ENCODE measurements at regions not wholly inside any gene's neighbourhood (a gene's known extent, or its start where the extent isn't known, plus 50 kb on each side); places are given as distances from the start of the nearest gene placed in this dataset.

GRCh38 chr3:127065138-127065427, 82.2 kb downstream of the PLXNA1 start:
- Histone ChIP-seq H3K27me3 (ENCODE audit: low read length) (no peaks in the 10 kb centered on the region), H4K20me1 (ENCODE audit: low read depth, low read length) (no peaks in the 10 kb centered on the region), H2AFZ (ENCODE audit: low read depth, low read length, severe bottlenecking) (no peak overlapping the region), H3K79me2 (ENCODE audit: insufficient read depth, low read length) (no peaks in the 10 kb centered on the region), H3F3A (ENCODE audit: insufficient read depth) (no peaks in the 10 kb centered on the region), H3K9me2 (replicated peaks; ENCODE audit: insufficient read depth, low read length) (no peaks in the 10 kb centered on the region), H3K4me3 (ENCODE audit: insufficient read depth, low read length, poor library complexity, severe bottlenecking) (no peak overlapping the region), H3K27ac (ENCODE audit: low read depth, low read length) (no peak overlapping the region), H3K9me3 (ENCODE audit: insufficient read depth, low read length) (no peaks in the 10 kb centered on the region), H3K4me2 (ENCODE audit: low read depth, low read length, poor library complexity, severe bottlenecking) (no peak overlapping the region), H3K9ac (ENCODE audit: low read length) (no peak overlapping the region), H3K36me3 (ENCODE audit: low read length) (no peaks in the 10 kb centered on the region)
- TF ChIP-seq, protein P1, sequence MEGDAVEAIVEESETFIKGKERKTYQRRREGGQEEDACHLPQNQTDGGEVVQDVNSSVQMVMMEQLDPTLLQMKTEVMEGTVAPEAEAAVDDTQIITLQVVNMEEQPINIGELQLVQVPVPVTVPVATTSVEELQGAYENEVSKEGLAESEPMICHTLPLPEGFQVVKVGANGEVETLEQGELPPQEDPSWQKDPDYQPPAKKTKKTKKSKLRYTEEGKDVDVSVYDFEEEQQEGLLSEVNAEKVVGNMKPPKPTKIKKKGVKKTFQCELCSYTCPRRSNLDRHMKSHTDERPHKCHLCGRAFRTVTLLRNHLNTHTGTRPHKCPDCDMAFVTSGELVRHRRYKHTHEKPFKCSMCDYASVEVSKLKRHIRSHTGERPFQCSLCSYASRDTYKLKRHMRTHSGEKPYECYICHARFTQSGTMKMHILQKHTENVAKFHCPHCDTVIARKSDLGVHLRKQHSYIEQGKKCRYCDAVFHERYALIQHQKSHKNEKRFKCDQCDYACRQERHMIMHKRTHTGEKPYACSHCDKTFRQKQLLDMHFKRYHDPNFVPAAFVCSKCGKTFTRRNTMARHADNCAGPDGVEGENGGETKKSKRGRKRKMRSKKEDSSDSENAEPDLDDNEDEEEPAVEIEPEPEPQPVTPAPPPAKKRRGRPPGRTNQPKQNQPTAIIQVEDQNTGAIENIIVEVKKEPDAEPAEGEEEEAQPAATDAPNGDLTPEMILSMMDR (IDR thresholded peaks at IDR 0.05; ENCODE audit: insufficient read depth, low read length, poor library complexity, severe bottlenecking): no peak
- TF ChIP-seq EZH2phosphoT487 (conservative IDR thresholded peaks at IDR 0.05; ENCODE audit: low read length): no peak

GRCh38 chr3:127065561-127066290, 82.8 kb downstream of the PLXNA1 start:
- Histone ChIP-seq H3K9me3 (ENCODE audit: insufficient read depth, low read length) (no peaks in the 10 kb centered on the region), H3K4me2 (ENCODE audit: low read depth, low read length, poor library complexity, severe bottlenecking) (no peak overlapping the region), H3K36me3 (ENCODE audit: low read length) (no peaks in the 10 kb centered on the region), H2AFZ (ENCODE audit: low read depth, low read length, severe bottlenecking) (no peak overlapping the region), H3K27me3 (ENCODE audit: low read length) (no peaks in the 10 kb centered on the region), H3K4me3 (ENCODE audit: insufficient read depth, low read length, poor library complexity, severe bottlenecking) (no peak overlapping the region), H3F3A (ENCODE audit: insufficient read depth) (no peaks in the 10 kb centered on the region), H3K9me2 (replicated peaks; ENCODE audit: insufficient read depth, low read length) (no peaks in the 10 kb centered on the region), H3K79me2 (ENCODE audit: insufficient read depth, low read length) (no peaks in the 10 kb centered on the region), H4K20me1 (ENCODE audit: low read depth, low read length) (no peaks in the 10 kb centered on the region), H3K9ac (ENCODE audit: low read length) (no peak overlapping the region), H3K27ac (ENCODE audit: low read depth, low read length) (no peak overlapping the region)
- TF ChIP-seq EZH2phosphoT487 (conservative IDR thresholded peaks at IDR 0.05; ENCODE audit: low read length): no peak
- TF ChIP-seq, protein P1 (IDR thresholded peaks at IDR 0.05; ENCODE audit: insufficient read depth, low read length, poor library complexity, severe bottlenecking): no peak

DNA sequence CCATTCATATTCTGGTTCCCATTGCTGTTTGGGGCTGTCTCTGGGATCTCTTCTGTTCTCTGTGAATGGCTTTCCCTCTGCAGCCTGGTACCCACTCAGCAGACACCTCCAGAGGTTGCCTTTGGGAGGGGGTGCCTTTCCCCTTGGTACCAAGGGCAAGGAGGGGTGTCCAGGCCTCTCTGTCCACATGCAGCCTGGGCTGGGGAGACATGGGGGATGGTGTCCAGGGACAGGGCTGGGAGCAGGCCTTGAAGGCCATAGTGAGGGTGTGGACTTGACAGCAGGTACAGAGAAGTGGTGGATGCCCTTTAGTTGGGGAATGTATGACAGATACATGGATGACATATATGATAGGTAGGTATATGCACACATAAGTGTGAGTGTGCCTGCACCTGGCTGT, 83.7 kb downstream of the PLXNA1 start:
- Histone ChIP-seq H3K9ac (ENCODE audit: low read length) (no peak overlapping the region), H3K9me2 (replicated peaks; ENCODE audit: insufficient read depth, low read length) (no peaks in the 10 kb centered on the region), H3K36me3 (ENCODE audit: low read length) (no peaks in the 10 kb centered on the region), H3K79me2 (ENCODE audit: insufficient read depth, low read length) (no peaks in the 10 kb centered on the region), H3K9me3 (ENCODE audit: insufficient read depth, low read length) (no peaks in the 10 kb centered on the region), H3K27me3 (ENCODE audit: low read length) (no peaks in the 10 kb centered on the region), H3K4me2 (ENCODE audit: low read depth, low read length, poor library complexity, severe bottlenecking) (no peak overlapping the region), H3K4me3 (ENCODE audit: insufficient read depth, low read length, poor library complexity, severe bottlenecking) (no peak overlapping the region), H4K20me1 (ENCODE audit: low read depth, low read length) (no peaks in the 10 kb centered on the region), H3F3A (ENCODE audit: insufficient read depth) (no peaks in the 10 kb centered on the region), H2AFZ (ENCODE audit: low read depth, low read length, severe bottlenecking) (no peak overlapping the region), H3K27ac (ENCODE audit: low read depth, low read length) (no peak overlapping the region)
- TF ChIP-seq EZH2phosphoT487 (conservative IDR thresholded peaks at IDR 0.05; ENCODE audit: low read length): no peak
- TF ChIP-seq, protein P1 (IDR thresholded peaks at IDR 0.05; ENCODE audit: insufficient read depth, low read length, poor library complexity, severe bottlenecking): no peak

Measured in SU-DHL-6 (cell line).